Ishikawa (cell line): ENCODE measurements at regions not wholly inside any gene's neighbourhood (a gene's known extent, or its start where the extent isn't known, plus 50 kb on each side); places are given as distances from the start of the nearest gene placed in this dataset.

ENCODE experiments used
- EGR1 ChIP-seq: IDR thresholded peaks from 2 replicates; pipeline ENCODE4 v1.6.1; 2012
- EP300 ChIP-seq: IDR thresholded peaks from 2 replicates; pipeline ENCODE4 v1.6.1; 2012; ENCODE audit warnings: borderline replicate concordance
- MAX ChIP-seq: IDR thresholded peaks from 2 replicates; pipeline ENCODE4 v1.6.1; 2012
- NFIC ChIP-seq: IDR thresholded peaks from 2 replicates; pipeline ENCODE4 v1.6.1; 2012
- TAF1 ChIP-seq: IDR thresholded peaks from 2 replicates; pipeline ENCODE4 v1.6.1; 2012; ENCODE audit warnings: low read depth, mild to moderate bottlenecking
- YY1 ChIP-seq: IDR thresholded peaks from 2 replicates; pipeline ENCODE4 v1.6.1; 2012; ENCODE audit warnings: low read depth

GRCh38 chr15:50857763-50858162 lies 50.7 kb upstream of the AP4E1 start:
- TF ChIP-seq NFIC (no peak), TAF1 (no peak), EP300 (no peak), MAX (no peak), EGR1 (no peak), YY1 (no peak)
